ENCODE measurements at regions not wholly inside any gene's neighbourhood (a gene's known extent, or its start where the extent isn't known, plus 50 kb on each side); places are given as distances from the start of the nearest gene placed in this dataset.

GRCh38 chr19:28509079-28509895 lies 703.7 kb downstream of the UQCRFS1 start:
- no peak for DNase-seq (ENCODE audit: low read depth in 2 of 2)
- TF ChIP-seq, protein P1, sequence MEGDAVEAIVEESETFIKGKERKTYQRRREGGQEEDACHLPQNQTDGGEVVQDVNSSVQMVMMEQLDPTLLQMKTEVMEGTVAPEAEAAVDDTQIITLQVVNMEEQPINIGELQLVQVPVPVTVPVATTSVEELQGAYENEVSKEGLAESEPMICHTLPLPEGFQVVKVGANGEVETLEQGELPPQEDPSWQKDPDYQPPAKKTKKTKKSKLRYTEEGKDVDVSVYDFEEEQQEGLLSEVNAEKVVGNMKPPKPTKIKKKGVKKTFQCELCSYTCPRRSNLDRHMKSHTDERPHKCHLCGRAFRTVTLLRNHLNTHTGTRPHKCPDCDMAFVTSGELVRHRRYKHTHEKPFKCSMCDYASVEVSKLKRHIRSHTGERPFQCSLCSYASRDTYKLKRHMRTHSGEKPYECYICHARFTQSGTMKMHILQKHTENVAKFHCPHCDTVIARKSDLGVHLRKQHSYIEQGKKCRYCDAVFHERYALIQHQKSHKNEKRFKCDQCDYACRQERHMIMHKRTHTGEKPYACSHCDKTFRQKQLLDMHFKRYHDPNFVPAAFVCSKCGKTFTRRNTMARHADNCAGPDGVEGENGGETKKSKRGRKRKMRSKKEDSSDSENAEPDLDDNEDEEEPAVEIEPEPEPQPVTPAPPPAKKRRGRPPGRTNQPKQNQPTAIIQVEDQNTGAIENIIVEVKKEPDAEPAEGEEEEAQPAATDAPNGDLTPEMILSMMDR (IDR thresholded peaks at IDR 0.05; ENCODE audit: low read depth, low read length) = no peak
- H3K4me3 ChIP-seq (replicated peaks in 1 of 2; ENCODE audit: low read depth in 2 of 2, low read length in 2 of 2) = no peak overlapping the region

DNA sequence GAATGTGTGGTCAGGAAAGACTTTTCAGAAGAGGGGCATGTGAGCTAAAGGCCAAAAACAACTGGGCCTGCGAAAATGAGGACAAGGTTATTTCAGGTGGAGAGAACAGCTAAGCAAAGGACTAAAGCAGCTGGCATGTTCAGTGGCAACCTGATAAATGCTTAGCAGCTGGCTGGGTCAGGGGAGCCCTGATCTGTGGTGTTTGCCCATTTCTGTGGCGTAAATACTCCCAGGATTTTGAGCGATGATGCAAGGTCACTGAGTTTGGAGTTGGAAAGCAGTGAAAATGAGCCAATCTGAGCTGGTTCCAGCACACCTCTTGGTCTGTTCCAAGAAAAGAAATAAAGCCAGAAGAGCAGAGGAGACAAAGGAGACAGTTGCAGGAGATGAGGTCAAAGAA lies 704.3 kb downstream of the UQCRFS1 start:
- no peak for DNase-seq (ENCODE audit: low read depth in 2 of 2)
- no peak overlapping the region for H3K4me3 ChIP-seq (replicated peaks in 1 of 2; ENCODE audit: low read depth in 2 of 2, low read length in 2 of 2)
- TF ChIP-seq, protein P1 (IDR thresholded peaks at IDR 0.05; ENCODE audit: low read depth, low read length) = no peak

- H3K4me3 ChIP-seq (replicated peaks in 1 of 2; ENCODE audit: low read depth in 2 of 2, low read length in 2 of 2) = no peak overlapping the region
- TF ChIP-seq, protein P1 (IDR thresholded peaks at IDR 0.05; ENCODE audit: low read depth, low read length) = no peak
- DNase-seq (ENCODE audit: low read depth in 2 of 2) = no peak
Measured at GRCh38 chr19:28505933-28506332, 707.0 kb downstream of the UQCRFS1 start.

DNA sequence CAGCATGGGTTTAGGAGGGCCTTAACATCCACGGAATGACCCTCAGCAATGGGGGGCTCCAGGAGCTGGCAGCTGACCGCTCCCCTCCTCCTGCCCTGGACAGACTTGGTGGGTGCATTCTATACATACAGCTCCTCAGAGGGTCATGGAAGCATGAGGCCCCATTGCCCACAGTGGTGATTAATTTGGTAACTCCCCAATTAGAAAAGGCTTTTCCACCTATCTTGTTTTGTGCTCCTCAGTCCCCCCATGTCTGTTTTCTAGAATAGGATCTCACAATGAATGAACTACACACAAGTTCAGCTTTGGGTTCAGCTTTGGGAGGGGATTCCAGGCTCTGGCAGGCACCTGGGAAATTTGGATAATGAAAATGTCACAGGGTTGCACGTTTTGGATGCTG lies 707.8 kb downstream of the UQCRFS1 start:
- TF ChIP-seq, protein P1 (IDR thresholded peaks at IDR 0.05; ENCODE audit: low read depth, low read length) = no peak
- H3K4me3 ChIP-seq (replicated peaks in 1 of 2; ENCODE audit: low read depth in 2 of 2, low read length in 2 of 2) = no peak overlapping the region
- no peak for DNase-seq (ENCODE audit: low read depth in 2 of 2)

DNA sequence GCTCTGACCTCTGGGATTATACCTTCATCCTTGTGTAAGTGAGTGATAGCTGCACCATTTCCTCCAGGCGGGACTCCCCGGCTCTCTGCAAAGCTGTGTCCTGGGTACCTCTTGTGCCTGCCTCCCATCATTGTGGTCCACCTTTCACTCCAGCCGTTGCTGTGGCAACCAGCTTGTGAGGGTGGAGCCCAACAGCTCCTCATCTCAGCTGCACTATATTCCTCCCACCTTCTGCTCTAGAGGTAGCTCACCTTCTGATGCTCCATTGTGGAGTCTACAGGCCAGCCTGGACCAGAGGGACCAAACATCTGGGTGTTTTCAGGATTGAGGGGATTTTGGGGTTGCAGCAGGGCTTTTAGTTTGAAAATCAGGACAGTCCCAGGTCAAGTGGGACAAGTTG lies 708.2 kb downstream of the UQCRFS1 start:
- DNase-seq (ENCODE audit: low read depth in 2 of 2) = no peak
- TF ChIP-seq, protein P1 (IDR thresholded peaks at IDR 0.05; ENCODE audit: low read depth, low read length) = no peak
- no peak overlapping the region for H3K4me3 ChIP-seq (replicated peaks in 1 of 2; ENCODE audit: low read depth in 2 of 2, low read length in 2 of 2)

- TF ChIP-seq, protein P1 (IDR thresholded peaks at IDR 0.05; ENCODE audit: low read depth, low read length) = no peak
- peak in 1 of 2 donors; percentile 6 for DNase-seq (ENCODE audit: low read depth in 2 of 2)
- H3K4me3 ChIP-seq (replicated peaks in 1 of 2; ENCODE audit: low read depth in 2 of 2, low read length in 2 of 2) = no peak overlapping the region
Measured at GRCh38 chr19:28504139-28504538, 708.8 kb downstream of the UQCRFS1 start.

All from cardiac fibroblast (primary cell).